ENCODE measurements at regions not wholly inside any gene's neighbourhood (a gene's known extent, or its start where the extent isn't known, plus 50 kb on each side); places are given as distances from the start of the nearest gene placed in this dataset.

DNA sequence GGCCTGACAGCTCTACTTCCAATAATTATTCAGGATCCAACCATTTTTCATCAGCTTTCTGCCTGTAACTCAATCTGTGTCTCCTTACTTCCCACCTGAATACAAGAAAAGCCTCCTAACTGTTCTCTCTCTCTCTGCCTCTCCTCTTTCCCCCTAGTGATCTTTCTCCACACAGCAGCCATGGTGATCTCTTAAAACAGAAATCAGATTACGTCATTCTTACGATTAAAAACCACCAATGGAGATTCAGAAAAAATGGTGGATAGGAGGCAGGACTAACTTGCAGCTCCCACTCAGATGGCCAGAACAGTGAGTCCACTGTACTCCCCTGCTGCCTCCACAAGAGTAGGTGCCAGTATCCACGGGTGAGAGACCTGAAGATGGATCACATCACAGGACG, 431.7 kb downstream of the MBD2 start:
- TF ChIP-seq, protein P1, sequence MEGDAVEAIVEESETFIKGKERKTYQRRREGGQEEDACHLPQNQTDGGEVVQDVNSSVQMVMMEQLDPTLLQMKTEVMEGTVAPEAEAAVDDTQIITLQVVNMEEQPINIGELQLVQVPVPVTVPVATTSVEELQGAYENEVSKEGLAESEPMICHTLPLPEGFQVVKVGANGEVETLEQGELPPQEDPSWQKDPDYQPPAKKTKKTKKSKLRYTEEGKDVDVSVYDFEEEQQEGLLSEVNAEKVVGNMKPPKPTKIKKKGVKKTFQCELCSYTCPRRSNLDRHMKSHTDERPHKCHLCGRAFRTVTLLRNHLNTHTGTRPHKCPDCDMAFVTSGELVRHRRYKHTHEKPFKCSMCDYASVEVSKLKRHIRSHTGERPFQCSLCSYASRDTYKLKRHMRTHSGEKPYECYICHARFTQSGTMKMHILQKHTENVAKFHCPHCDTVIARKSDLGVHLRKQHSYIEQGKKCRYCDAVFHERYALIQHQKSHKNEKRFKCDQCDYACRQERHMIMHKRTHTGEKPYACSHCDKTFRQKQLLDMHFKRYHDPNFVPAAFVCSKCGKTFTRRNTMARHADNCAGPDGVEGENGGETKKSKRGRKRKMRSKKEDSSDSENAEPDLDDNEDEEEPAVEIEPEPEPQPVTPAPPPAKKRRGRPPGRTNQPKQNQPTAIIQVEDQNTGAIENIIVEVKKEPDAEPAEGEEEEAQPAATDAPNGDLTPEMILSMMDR (conservative IDR thresholded peaks at IDR 0.05; ENCODE audit: low read depth, low read length) = no peak
- TF ChIP-seq EZH2phosphoT487 (IDR thresholded peaks at IDR 0.05; ENCODE audit: borderline replicate concordance, low read length) = no peak

Data from PC-3 (cell line).